ENCODE measurements at regions not wholly inside any gene's neighbourhood (a gene's known extent, or its start where the extent isn't known, plus 50 kb on each side); places are given as distances from the start of the nearest gene placed in this dataset.

GRCh38 chr1:83673312-83673711, 325.6 kb downstream of the TTLL7 start:
- TF ChIP-seq CTCF (conservative IDR thresholded peaks at IDR 0.05; ENCODE audit: low read depth, low read length) (no peak), CHD1 (IDR thresholded peaks at IDR 0.05; ENCODE audit: low read depth, low read length) (no peak), RCOR1 (IDR thresholded peaks at IDR 0.05; ENCODE audit: insufficient replicate concordance, low read length) (no peak), FOS (IDR thresholded peaks at IDR 0.05; ENCODE audit: low read depth, low read length) (no peak), POLR2A (IDR thresholded peaks at IDR 0.05; ENCODE audit: low read depth, low read length) (no peak), RAD21 (IDR thresholded peaks at IDR 0.05; ENCODE audit: low read length) (no peak), CEBPB (IDR thresholded peaks at IDR 0.05; ENCODE audit: low read depth, low read length) (no peak), MAFK (IDR thresholded peaks at IDR 0.05; ENCODE audit: low read depth, low read length) (no peak)
